ENCODE measurements at regions not wholly inside any gene's neighbourhood (a gene's known extent, or its start where the extent isn't known, plus 50 kb on each side); places are given as distances from the start of the nearest gene placed in this dataset.
"Not testable (repeated sequence)": the region's sequence is repeated elsewhere in the genome, so short reads cannot be mapped to it uniquely, and the experiment has no call there.

DNA sequence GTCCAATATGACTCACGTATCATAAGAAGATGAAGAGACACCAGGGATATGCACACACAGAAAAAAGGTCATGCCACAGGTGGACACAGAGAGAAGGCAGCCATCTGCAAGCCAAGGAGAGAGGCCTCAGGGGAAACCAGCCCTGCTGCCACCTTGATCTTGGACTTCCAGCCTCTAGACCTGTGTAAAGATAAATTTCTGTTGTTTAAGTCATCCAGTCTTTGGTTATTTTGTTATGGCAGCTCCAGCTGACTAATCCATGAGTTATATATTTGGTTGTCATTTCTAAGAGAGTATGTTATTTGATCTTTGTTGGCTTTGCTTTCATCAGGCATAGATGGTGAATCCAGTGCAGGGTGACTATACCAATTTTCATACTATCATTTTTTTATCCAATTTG is 130.2 kb upstream of the DAP start:
- TF ChIP-seq, protein P1, sequence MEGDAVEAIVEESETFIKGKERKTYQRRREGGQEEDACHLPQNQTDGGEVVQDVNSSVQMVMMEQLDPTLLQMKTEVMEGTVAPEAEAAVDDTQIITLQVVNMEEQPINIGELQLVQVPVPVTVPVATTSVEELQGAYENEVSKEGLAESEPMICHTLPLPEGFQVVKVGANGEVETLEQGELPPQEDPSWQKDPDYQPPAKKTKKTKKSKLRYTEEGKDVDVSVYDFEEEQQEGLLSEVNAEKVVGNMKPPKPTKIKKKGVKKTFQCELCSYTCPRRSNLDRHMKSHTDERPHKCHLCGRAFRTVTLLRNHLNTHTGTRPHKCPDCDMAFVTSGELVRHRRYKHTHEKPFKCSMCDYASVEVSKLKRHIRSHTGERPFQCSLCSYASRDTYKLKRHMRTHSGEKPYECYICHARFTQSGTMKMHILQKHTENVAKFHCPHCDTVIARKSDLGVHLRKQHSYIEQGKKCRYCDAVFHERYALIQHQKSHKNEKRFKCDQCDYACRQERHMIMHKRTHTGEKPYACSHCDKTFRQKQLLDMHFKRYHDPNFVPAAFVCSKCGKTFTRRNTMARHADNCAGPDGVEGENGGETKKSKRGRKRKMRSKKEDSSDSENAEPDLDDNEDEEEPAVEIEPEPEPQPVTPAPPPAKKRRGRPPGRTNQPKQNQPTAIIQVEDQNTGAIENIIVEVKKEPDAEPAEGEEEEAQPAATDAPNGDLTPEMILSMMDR (IDR thresholded peaks at IDR 0.05), result no peak
- Mint-ChIP-seq H3K4me1 (ENCODE audit: low read depth) (no peaks in the 10 kb centered on the region), H3K9me3 (ENCODE audit: low read depth) (peaks cover 16% of the 10 kb centered on the region), H3K36me3 (ENCODE audit: low read depth) (no peaks in the 10 kb centered on the region), H3K27me3 (ENCODE audit: low read depth) (no peaks in the 10 kb centered on the region), H3K27ac (ENCODE audit: unreplicated experiment) (no peak overlapping the region), H3K4me3 (ENCODE audit: unreplicated experiment) (no peak overlapping the region)
- no peak for DNase-seq (ENCODE audit: low spot score)

- TF ChIP-seq, protein P1 (IDR thresholded peaks at IDR 0.05), result no peak
- DNase-seq (ENCODE audit: low spot score), result no peak
- H3K27ac Mint-ChIP-seq (ENCODE audit: unreplicated experiment), result no peak overlapping the region
- H3K4me1 Mint-ChIP-seq (ENCODE audit: low read depth), result no peaks in the 10 kb centered on the region
- no peak overlapping the region for H3K4me3 Mint-ChIP-seq (ENCODE audit: unreplicated experiment)
- H3K9me3 Mint-ChIP-seq (ENCODE audit: low read depth), result peaks cover 16% of the 10 kb centered on the region
- H3K36me3 Mint-ChIP-seq (ENCODE audit: low read depth), result no peaks in the 10 kb centered on the region
- H3K27me3 Mint-ChIP-seq (ENCODE audit: low read depth), result no peaks in the 10 kb centered on the region
Measured at GRCh38 chr5:10886497-10886896, 125.5 kb upstream of the DAP start.

GRCh38 chr5:10885026-10885425 is 124.0 kb upstream of the DAP start:
- no peaks in the 10 kb centered on the region for H3K4me1 Mint-ChIP-seq (ENCODE audit: low read depth)
- TF ChIP-seq, protein P1 (IDR thresholded peaks at IDR 0.05), result no peak
- no peak overlapping the region for H3K27ac Mint-ChIP-seq (ENCODE audit: unreplicated experiment)
- H3K27me3 Mint-ChIP-seq (ENCODE audit: low read depth), result peaks cover 2% of the 10 kb centered on the region
- no peak for DNase-seq (ENCODE audit: low spot score)
- no peaks in the 10 kb centered on the region for H3K36me3 Mint-ChIP-seq (ENCODE audit: low read depth)
- H3K9me3 Mint-ChIP-seq (ENCODE audit: low read depth), result peaks cover 9% of the 10 kb centered on the region
- no peak overlapping the region for H3K4me3 Mint-ChIP-seq (ENCODE audit: unreplicated experiment)

DNA sequence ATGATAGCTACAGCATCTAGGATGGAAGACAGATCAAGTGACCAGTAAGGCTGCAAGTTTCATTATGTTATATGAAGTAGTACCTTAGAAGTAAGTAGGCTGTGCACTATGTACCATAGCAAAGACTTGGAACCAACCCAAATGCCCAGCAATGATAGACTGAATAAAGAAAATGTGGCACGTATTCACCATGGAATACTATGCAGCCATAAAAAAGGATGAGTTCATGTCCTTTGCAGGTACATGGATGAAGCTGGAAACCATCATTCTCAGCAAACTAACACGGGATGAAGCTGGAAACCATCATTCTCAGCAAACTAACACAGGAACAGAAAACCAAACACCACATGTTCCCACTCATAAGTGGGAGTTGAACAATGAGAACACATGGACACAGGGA is 122.9 kb upstream of the DAP start:
- not testable (repeated sequence) for H3K4me1 Mint-ChIP-seq (ENCODE audit: low read depth); H3K27ac Mint-ChIP-seq (ENCODE audit: unreplicated experiment); DNase-seq (ENCODE audit: low spot score); H3K9me3 Mint-ChIP-seq (ENCODE audit: low read depth); H3K36me3 Mint-ChIP-seq (ENCODE audit: low read depth); H3K27me3 Mint-ChIP-seq (ENCODE audit: low read depth); H3K4me3 Mint-ChIP-seq (ENCODE audit: unreplicated experiment)

GRCh38 chr5:10880934-10881333 is 119.9 kb upstream of the DAP start:
- TF ChIP-seq, protein P1 (IDR thresholded peaks at IDR 0.05), result no peak
- Mint-ChIP-seq H3K27me3 (ENCODE audit: low read depth) (peaks cover 3% of the 10 kb centered on the region), H3K4me1 (ENCODE audit: low read depth) (no peaks in the 10 kb centered on the region), H3K36me3 (ENCODE audit: low read depth) (no peaks in the 10 kb centered on the region), H3K4me3 (ENCODE audit: unreplicated experiment) (no peak overlapping the region), H3K9me3 (ENCODE audit: low read depth) (no peaks in the 10 kb centered on the region), H3K27ac (ENCODE audit: unreplicated experiment) (no peak overlapping the region)
- DNase-seq (ENCODE audit: low spot score), result no peak

- H3K4me1 Mint-ChIP-seq (ENCODE audit: low read depth); H3K9me3 Mint-ChIP-seq (ENCODE audit: low read depth); H3K27ac Mint-ChIP-seq (ENCODE audit: unreplicated experiment); H3K36me3 Mint-ChIP-seq (ENCODE audit: low read depth); H3K4me3 Mint-ChIP-seq (ENCODE audit: unreplicated experiment); H3K27me3 Mint-ChIP-seq (ENCODE audit: low read depth); DNase-seq (ENCODE audit: low spot score): not testable (repeated sequence)
Measured at GRCh38 chr5:10876996-10877395, 116.0 kb upstream of the DAP start.

Measured in chondrocyte (in vitro differentiated cells).